H1 (cell line): ENCODE measurements at regions not wholly inside any gene's neighbourhood (a gene's known extent, or its start where the extent isn't known, plus 50 kb on each side); places are given as distances from the start of the nearest gene placed in this dataset.

Source experiments
- POLR2A ChIP-seq, 2 experiments: IDR thresholded peaks; 1 replicate in 1 of 2; 2 replicates in 1 of 2; pipeline ENCODE4 v1.6.1; 2011; ENCODE audit warnings: low read depth in 2 of 2, low read length in 2 of 2, mild to moderate bottlenecking in 2 of 2; ENCODE audit errors: control extremely low read depth in 1 of 2
- SIN3A ChIP-seq, 2 experiments: IDR thresholded peaks in 1 of 2; conservative IDR thresholded peaks in 1 of 2; 2 replicates each; pipeline ENCODE4 v1.6.1; 2011 to 2012; ENCODE audit warnings: low read length in 2 of 2, improper control_type of control experiment in 1 of 2, low read depth in 1 of 2, mild to moderate bottlenecking in 1 of 2
- YY1 ChIP-seq: IDR thresholded peaks from 2 replicates; pipeline ENCODE4 v1.6.1; 2011; ENCODE audit warnings: low read depth, mild to moderate bottlenecking, low read length

DNA sequence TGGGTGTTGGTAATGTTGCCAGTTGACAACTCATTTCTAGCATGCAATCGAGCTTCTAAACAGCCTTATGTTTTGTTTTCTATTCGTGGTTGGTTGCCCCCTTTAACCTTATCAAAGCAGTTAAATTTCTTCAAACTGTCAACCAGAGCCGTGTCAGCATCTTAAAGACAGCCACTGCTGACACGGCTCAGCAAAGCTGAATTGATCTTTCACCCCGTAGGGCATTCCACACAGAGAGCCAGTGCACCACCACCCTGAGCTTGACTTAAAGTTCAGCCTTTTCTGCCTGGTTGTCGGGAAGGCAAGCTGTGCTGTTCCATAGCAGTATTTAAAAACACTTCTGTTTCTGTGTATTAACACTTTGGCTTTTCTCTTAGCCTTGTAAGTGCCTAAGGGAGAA, 355.0 kb upstream of the CHST9 start:
- TF ChIP-seq SIN3A (conservative IDR thresholded peaks at IDR 0.05 in 1 of 2, IDR thresholded peaks at IDR 0.05 in 1 of 2; ENCODE audit: low read depth in 1 of 2, low read length in 2 of 2) = no peak
- TF ChIP-seq POLR2A (IDR thresholded peaks at IDR 0.05; ENCODE audit: control extremely low read depth in 1 of 2, low read depth in 2 of 2, low read length in 2 of 2) = no peak
- TF ChIP-seq YY1 = no peak
